HepG2 (cell line): ENCODE measurements at regions not wholly inside any gene's neighbourhood (a gene's known extent, or its start where the extent isn't known, plus 50 kb on each side); places are given as distances from the start of the nearest gene placed in this dataset.

Experiments
- ATAC-seq: fragments of 200-7000 bp; cut with Tn5 transposase; 3 replicates; pipeline ENCODE4 v1.9.1; 2020; ENCODE audit warnings: mild to moderate bottlenecking, moderate library complexity
- BruUV-seq: library from RNA; stranded (reverse); fragments of 400-500 nt; replicated peaks from 2 replicates; lab custom pipeline; 2021; lab: Mats Ljungman, UMichigan
- CTCF ChIA-PET: fragments of 300-600 bp; formaldehyde crosslinking; extraction: SDS; loops from one replicate; lab custom pipeline; 2021; ENCODE audit warnings: low total read pairs, inconsistent platforms, low intra/inter-chr PET ratio; lab: Yijun Ruan, JAX
- POLR2A ChIA-PET: fragments of 350-600 bp; sonication (Branson Sonifier 250); formaldehyde crosslinking; loops from one replicate; lab custom pipeline; 2020; ENCODE audit warnings: antibody characterized with exemption, inconsistent platforms; lab: Yijun Ruan, JAX
- DNase-seq: peaks from one replicate; pipeline ENCODE4 v3.0.0-alpha.2; 2015; ENCODE audit warnings: low spot score
- FAIRE-seq: peaks from 3 replicates; lab custom pipeline; 2011; peaks lifted over from hg19 to GRCh38; lab: Jason Lieb, UNC
- H2AFZ ChIP-seq: one replicate; pipeline ENCODE4 v1.6.1; 2011; ENCODE audit warnings: low read length, inconsistent platforms
- H3K27ac ChIP-seq: fragments of 300-600 bp; 3 replicates; pipeline ENCODE4 v1.8.0; 2011; ENCODE audit warnings: mixed run types, mild to moderate bottlenecking, mixed read lengths, low read length, inconsistent platforms; ENCODE audit not compliant: insufficient read depth; ENCODE audit errors: extremely low read length
- H3K27me3 ChIP-seq, 2 experiments: fragments of 200-600 bp in 1 of 2; 2 replicates in 1 of 2; 3 replicates in 1 of 2; pipeline versions ENCODE4 v1.6.0 to v1.8.0; 2011; ENCODE audit warnings: low read length in 2 of 2, mild to moderate bottlenecking in 2 of 2, moderate library complexity in 2 of 2, inconsistent platforms in 1 of 2; ENCODE audit not compliant: insufficient read depth in 2 of 2, control insufficient read depth in 1 of 2
- H3K36me3 ChIP-seq, 2 experiments: fragments of 200-600 bp in 1 of 2; replicated peaks in 1 of 2; 2 replicates in 1 of 2; 3 replicates in 1 of 2; pipeline versions ENCODE4 v1.5.1 to v1.8.0; 2011; ENCODE audit warnings: low read length in 2 of 2, inconsistent platforms in 1 of 2; ENCODE audit not compliant: insufficient read depth in 2 of 2, control insufficient read depth in 1 of 2
- H3K4me1 ChIP-seq: 2 replicates; pipeline ENCODE4 v1.5.1; 2012; ENCODE audit warnings: low read length, inconsistent platforms; ENCODE audit not compliant: insufficient read depth
- H3K4me2 ChIP-seq: 2 replicates; pipeline ENCODE4 v1.6.0; 2011; ENCODE audit warnings: low read depth, low read length, inconsistent platforms
- H3K4me3 ChIP-seq, 3 experiments: fragments of 200-600 bp in 1 of 3; sonication (generic), shearing (Covaris generic) in 1 of 3; replicated peaks in 1 of 3; 2 replicates each; pipeline ENCODE4 v1.5.1; 2011 to 2016; ENCODE audit warnings: low read length in 3 of 3, inconsistent platforms in 2 of 3, low read depth in 2 of 3, mild to moderate bottlenecking in 2 of 3, control low read depth in 1 of 3, mixed read lengths in 1 of 3; ENCODE audit not compliant: insufficient read depth in 1 of 3
- H3K79me2 ChIP-seq: one replicate; pipeline ENCODE4 v1.6.1; 2011; ENCODE audit warnings: low read length, inconsistent platforms; ENCODE audit not compliant: insufficient read depth
- H3K9ac ChIP-seq: 2 replicates; pipeline ENCODE4 v1.6.0; 2011; ENCODE audit warnings: mild to moderate bottlenecking, low read depth, low read length, inconsistent platforms; ENCODE audit not compliant: insufficient read depth
- H3K9me3 ChIP-seq: 2 replicates; pipeline ENCODE4 v1.5.1; 2012; ENCODE audit warnings: mild to moderate bottlenecking, low read length
- H4K20me1 ChIP-seq: 2 replicates; pipeline ENCODE4 v1.6.0; 2011; ENCODE audit warnings: inconsistent platforms, mild to moderate bottlenecking, low read length, moderate library complexity; ENCODE audit not compliant: insufficient read depth
- E2F1 ChIP-seq: sonication (generic); formaldehyde crosslinking; IDR thresholded peaks from 2 replicates; pipeline ENCODE4 v1.5.0; 2020; ENCODE audit warnings: missing genetic modification reagents
- RBAK ChIP-seq: sonication (generic); formaldehyde crosslinking; IDR thresholded peaks from 2 replicates; pipeline ENCODE4 v1.5.1; 2020; ENCODE audit warnings: mild to moderate bottlenecking, missing genetic modification reagents
- SSRP1 ChIP-seq: IDR thresholded peaks from 2 replicates; pipeline ENCODE4 v1.6.1; 2016; ENCODE audit warnings: control low read depth
- ZEB1 ChIP-seq: IDR thresholded peaks from 2 replicates; pipeline ENCODE4 v1.6.1; 2012; ENCODE audit warnings: mild to moderate bottlenecking, low read depth, inconsistent platforms; ENCODE audit not compliant: insufficient replicate concordance
- ZNF646 ChIP-seq: sonication (generic); formaldehyde crosslinking; IDR thresholded peaks from 2 replicates; pipeline ENCODE4 v1.9.0; 2021; ENCODE audit warnings: mild to moderate bottlenecking, missing genetic modification reagents
- in situ Hi-C: cut with HindIII; loops from 2 replicates; pipeline ENCODE4 v1.10.0; 2017; ENCODE audit warnings: low pct_unique_long_range_greater_than_20kb; ENCODE audit not compliant: extremely low pct_ligation_motif_present
- intact Hi-C: fragments of 100-400 bp; cut with micrococcal nuclease; formaldehyde crosslinking; loops from one replicate; pipeline ENCODE4 v1.10.0; 2022; ENCODE audit not compliant: unreplicated experiment

GRCh38 chr2:140085674-140086073 is 1305.5 kb upstream of the NXPH2 start:
- CTCF ChIA-PET, result no interaction called here
- no TSS peak for BruUV-seq
- no peak overlapping the region for H3K4me3 ChIP-seq
- H3K36me3 ChIP-seq, result no peaks in the 10 kb centered on the region
- no peak for TF ChIP-seq RBAK (CRISPR knock-in tag)
- no peak for TF ChIP-seq ZNF646 (CRISPR knock-in tag)
- no peak for TF ChIP-seq E2F1 (CRISPR knock-in tag)
- TF ChIP-seq ZEB1, result no peak
- TF ChIP-seq SSRP1, result no peak
- no peaks in the 10 kb centered on the region for H3K27me3 ChIP-seq
- H3K9me3 ChIP-seq, result no peaks in the 10 kb centered on the region
- in situ Hi-C loops, result no loop called here
- H3K4me1 ChIP-seq, result no peaks in the 10 kb centered on the region
- no peak overlapping the region for H3K27ac ChIP-seq
- H3K4me2 ChIP-seq, result no peak overlapping the region
- H3K79me2 ChIP-seq, result no peaks in the 10 kb centered on the region
- no peak overlapping the region for H3K9ac ChIP-seq
- FAIRE-seq (no peak), DNase-seq (no peak), ATAC-seq (no peak)
- POLR2A ChIA-PET, result no interaction called here
- intact Hi-C loops, result no loop called here
- no peak overlapping the region for H2AFZ ChIP-seq
- H4K20me1 ChIP-seq, result no peaks in the 10 kb centered on the region
